GM18502 (cell line): ENCODE measurements at regions not wholly inside any gene's neighbourhood (a gene's known extent, or its start where the extent isn't known, plus 50 kb on each side); places are given as distances from the start of the nearest gene placed in this dataset.
"Not testable (repeated sequence)": the region's sequence is repeated elsewhere in the genome, so short reads cannot be mapped to it uniquely, and the experiment has no call there.

Experiments
- ATAC-seq: cut with Tn5 transposase; IDR thresholded peaks from one replicate; pipeline ENCODE4 v1.9.1; 2021; ENCODE audit warnings: mild to moderate bottlenecking; ENCODE audit not compliant: unreplicated experiment, poor library complexity

GRCh38 chr7:131823961-131824440, 267.6 kb upstream of the PODXL start:
- ATAC-seq = not testable (repeated sequence)

GRCh38 chr7:131819891-131820290, 263.5 kb upstream of the PODXL start:
- no peak for ATAC-seq

- ATAC-seq = no peak
These were observed 260.1 kb upstream of the PODXL start for GRCh38 chr7:131816391-131817007.

DNA sequence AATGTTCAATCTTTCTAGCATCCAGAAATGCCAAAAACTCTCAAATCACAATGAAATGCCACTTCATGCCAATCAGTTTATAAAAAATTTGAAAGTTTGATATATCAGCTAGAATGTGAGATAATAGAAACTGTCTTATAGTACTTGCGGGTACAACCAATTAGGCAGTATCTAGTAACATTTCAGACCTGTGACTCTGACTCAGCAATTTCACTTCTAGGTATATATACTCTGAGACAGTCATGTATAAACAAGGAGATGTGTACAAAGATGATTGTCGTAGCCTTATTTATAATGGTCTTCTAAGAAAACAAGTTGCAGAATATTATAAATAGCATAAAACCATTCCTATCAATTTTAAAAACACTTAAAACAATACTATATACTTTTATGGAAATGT, 252.3 kb upstream of the PODXL start:
- no peak for ATAC-seq

GRCh38 chr7:131808156-131808555, 251.7 kb upstream of the PODXL start:
- not testable (repeated sequence) for ATAC-seq

DNA sequence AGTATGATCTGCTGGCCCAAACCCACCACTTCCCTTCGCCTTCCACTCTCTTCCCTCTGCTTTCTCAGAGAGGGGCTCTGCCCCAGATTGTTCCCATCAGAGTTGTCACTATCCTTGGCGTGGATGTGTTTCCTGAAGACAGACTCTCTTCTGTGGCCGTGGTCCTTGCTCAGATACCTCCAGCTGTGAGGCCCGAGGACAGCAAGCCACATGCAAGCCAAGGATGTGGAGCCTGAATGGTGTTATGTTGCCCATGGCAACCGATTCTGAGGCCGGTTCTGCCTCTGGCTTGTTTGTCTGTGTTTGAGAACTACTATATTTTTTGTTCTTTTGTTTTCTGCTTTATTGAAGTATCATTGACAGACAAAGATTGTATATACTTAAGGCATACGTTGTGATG, 247.4 kb upstream of the PODXL start:
- no peak for ATAC-seq

GRCh38 chr7:131802195-131802864, 245.9 kb upstream of the PODXL start:
- ATAC-seq = no peak

GRCh38 chr7:131800531-131800930, 244.1 kb upstream of the PODXL start:
- ATAC-seq = no peak

GRCh38 chr7:131800008-131800407, 243.6 kb upstream of the PODXL start:
- ATAC-seq = no peak

GRCh38 chr7:131797841-131798240, 241.4 kb upstream of the PODXL start:
- ATAC-seq = no peak

- no peak for ATAC-seq
These were observed 239.0 kb upstream of the PODXL start for GRCh38 chr7:131795400-131795799.

DNA sequence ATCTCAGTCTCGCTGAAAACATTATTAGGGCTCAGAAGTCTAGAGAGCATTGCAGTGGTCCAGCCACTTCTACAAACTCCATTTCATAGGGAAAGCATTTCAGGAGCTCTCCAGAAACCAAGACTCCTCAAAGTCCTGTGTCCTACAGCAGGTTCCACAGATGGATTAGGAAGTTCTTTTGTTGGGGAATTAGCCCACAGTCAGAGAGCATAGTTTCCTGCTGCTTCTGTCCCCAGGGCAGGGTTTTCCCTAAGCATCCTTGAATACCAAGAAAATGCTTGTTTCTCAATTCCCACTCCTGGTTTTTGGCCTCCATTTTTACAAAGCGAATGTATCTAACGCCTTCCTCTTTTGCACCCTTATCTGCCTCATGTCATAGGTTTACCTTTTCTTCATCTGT, 235.9 kb upstream of the PODXL start:
- no peak for ATAC-seq

- no peak for ATAC-seq
These were observed 230.7 kb upstream of the PODXL start for GRCh38 chr7:131787101-131787500.

- ATAC-seq = no peak
These were observed 229.8 kb upstream of the PODXL start for GRCh38 chr7:131786204-131786603.

GRCh38 chr7:131778601-131779000, 222.2 kb upstream of the PODXL start:
- no peak for ATAC-seq

DNA sequence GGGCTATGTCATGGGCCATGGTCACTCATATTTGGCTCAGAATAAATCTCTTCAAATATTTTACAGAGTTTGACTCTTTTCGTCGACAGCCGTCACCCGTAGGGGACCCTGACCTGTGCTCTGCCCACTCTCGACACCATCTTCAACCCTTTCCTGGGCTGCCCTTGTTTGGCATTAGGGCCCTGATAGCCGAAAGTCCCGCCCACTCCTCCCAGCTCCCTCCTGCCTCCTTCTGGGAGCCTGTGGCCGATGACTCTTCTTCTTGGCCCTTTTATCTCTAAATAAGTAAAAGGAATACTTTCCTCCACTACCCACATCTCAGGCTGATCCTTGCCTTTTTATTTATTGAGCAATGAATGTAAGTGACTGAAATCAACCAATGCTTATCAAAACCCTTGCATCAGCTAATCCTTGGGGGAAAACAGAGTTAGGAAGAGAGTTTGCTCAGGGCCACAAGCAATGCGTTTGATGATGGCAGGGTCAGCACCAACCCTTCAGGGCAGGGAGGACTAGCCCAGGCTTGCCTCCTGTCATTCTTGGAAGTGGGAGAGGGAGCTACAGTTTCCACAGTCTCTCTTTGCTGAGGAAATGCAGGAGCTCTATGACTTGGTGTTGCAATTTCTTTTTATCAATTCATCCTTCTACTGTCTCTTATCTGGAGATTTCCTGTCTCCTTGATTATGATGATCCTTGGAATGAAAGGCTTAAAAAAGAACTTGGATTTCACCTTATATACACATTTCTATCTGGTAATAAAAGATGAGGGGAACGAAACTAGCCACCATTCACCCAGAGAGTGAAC, 218.2 kb upstream of the PODXL start:
- no peak for ATAC-seq

DNA sequence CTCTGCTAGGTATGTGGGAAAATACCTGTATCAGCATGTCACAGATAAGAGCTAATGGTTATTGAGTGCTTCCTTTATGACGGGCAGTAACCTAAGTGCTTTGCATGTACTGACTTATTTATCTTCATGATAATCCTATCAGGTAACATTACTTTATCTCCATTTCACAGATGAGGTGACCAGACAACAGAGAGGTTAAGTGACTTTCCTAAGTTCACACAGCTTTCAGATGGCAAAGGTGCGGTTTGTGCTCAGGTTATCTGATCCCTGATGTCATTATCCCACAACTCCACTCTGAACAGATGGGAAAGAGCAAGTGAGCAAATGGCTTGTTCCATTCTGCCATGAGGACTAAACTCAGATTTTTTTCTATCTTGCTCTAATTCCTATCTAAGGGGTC, 217.0 kb upstream of the PODXL start:
- ATAC-seq = no peak

- no peak for ATAC-seq
These were observed 212.8 kb upstream of the PODXL start for GRCh38 chr7:131769241-131769640.

GRCh38 chr7:131767591-131767990, 211.2 kb upstream of the PODXL start:
- no peak for ATAC-seq

GRCh38 chr7:131765575-131765974, 209.1 kb upstream of the PODXL start:
- ATAC-seq = no peak

GRCh38 chr7:131764143-131764775, 207.8 kb upstream of the PODXL start:
- no peak for ATAC-seq
